ENCODE measurements at regions not wholly inside any gene's neighbourhood (a gene's known extent, or its start where the extent isn't known, plus 50 kb on each side); places are given as distances from the start of the nearest gene placed in this dataset.

DNA sequence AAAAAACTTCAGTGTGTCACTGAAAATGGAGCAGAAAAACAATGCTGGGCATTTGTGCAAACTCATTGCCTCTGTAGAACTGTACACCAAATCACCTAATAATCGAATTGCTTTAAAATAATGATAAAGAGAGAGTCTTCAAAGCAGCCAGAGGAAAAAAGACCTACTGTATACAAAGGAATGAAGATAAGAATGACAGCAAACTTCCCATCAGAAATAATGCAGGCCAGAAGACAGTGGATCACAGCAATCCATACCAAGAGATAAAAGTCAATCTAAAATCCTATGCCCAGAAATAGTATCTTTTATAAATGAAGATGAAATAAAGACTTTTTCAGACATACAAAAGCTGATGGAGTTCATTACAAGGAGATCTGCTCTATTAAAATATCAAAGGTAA lies 134.7 kb upstream of the VEPH1 start:
- TF ChIP-seq EP300 (IDR thresholded peaks at IDR 0.05; ENCODE audit: borderline replicate concordance) = no peak
- TF ChIP-seq, protein P1, sequence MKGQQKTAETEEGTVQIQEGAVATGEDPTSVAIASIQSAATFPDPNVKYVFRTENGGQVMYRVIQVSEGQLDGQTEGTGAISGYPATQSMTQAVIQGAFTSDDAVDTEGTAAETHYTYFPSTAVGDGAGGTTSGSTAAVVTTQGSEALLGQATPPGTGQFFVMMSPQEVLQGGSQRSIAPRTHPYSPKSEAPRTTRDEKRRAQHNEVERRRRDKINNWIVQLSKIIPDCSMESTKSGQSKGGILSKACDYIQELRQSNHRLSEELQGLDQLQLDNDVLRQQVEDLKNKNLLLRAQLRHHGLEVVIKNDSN (IDR thresholded peaks at IDR 0.05) = no peak
- TF ChIP-seq CREB1 (IDR thresholded peaks at IDR 0.05; ENCODE audit: low read depth) = no peak
- no peak for TF ChIP-seq TEAD4 (IDR thresholded peaks at IDR 0.05)
- TF ChIP-seq, protein P2, sequence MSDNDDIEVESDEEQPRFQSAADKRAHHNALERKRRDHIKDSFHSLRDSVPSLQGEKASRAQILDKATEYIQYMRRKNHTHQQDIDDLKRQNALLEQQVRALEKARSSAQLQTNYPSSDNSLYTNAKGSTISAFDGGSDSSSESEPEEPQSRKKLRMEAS (IDR thresholded peaks at IDR 0.05) = no peak
- no peak for TF ChIP-seq NFIC (IDR thresholded peaks at IDR 0.05)
- TF ChIP-seq TAF1 (IDR thresholded peaks at IDR 0.05; ENCODE audit: low read depth) = no peak
- TF ChIP-seq TCF12 (IDR thresholded peaks at IDR 0.05; ENCODE audit: low read depth) = no peak
- no peak for TF ChIP-seq CEBPB (IDR thresholded peaks at IDR 0.05)
- TF ChIP-seq RAD21 (IDR thresholded peaks at IDR 0.05; ENCODE audit: low read depth) = no peak
- TF ChIP-seq EGR1 (IDR thresholded peaks at IDR 0.05) = no peak
- TF ChIP-seq ZBTB7A (IDR thresholded peaks at IDR 0.05; ENCODE audit: low read depth) = no peak
- TF ChIP-seq, protein P3, sequence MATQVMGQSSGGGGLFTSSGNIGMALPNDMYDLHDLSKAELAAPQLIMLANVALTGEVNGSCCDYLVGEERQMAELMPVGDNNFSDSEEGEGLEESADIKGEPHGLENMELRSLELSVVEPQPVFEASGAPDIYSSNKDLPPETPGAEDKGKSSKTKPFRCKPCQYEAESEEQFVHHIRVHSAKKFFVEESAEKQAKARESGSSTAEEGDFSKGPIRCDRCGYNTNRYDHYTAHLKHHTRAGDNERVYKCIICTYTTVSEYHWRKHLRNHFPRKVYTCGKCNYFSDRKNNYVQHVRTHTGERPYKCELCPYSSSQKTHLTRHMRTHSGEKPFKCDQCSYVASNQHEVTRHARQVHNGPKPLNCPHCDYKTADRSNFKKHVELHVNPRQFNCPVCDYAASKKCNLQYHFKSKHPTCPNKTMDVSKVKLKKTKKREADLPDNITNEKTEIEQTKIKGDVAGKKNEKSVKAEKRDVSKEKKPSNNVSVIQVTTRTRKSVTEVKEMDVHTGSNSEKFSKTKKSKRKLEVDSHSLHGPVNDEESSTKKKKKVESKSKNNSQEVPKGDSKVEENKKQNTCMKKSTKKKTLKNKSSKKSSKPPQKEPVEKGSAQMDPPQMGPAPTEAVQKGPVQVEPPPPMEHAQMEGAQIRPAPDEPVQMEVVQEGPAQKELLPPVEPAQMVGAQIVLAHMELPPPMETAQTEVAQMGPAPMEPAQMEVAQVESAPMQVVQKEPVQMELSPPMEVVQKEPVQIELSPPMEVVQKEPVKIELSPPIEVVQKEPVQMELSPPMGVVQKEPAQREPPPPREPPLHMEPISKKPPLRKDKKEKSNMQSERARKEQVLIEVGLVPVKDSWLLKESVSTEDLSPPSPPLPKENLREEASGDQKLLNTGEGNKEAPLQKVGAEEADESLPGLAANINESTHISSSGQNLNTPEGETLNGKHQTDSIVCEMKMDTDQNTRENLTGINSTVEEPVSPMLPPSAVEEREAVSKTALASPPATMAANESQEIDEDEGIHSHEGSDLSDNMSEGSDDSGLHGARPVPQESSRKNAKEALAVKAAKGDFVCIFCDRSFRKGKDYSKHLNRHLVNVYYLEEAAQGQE (IDR thresholded peaks at IDR 0.05; ENCODE audit: low read depth) = no peak
- TF ChIP-seq YY1 (IDR thresholded peaks at IDR 0.05; ENCODE audit: low read depth) = no peak
- no peak for TF ChIP-seq FOXM1 (IDR thresholded peaks at IDR 0.05; ENCODE audit: borderline replicate concordance, low read depth)

DNA sequence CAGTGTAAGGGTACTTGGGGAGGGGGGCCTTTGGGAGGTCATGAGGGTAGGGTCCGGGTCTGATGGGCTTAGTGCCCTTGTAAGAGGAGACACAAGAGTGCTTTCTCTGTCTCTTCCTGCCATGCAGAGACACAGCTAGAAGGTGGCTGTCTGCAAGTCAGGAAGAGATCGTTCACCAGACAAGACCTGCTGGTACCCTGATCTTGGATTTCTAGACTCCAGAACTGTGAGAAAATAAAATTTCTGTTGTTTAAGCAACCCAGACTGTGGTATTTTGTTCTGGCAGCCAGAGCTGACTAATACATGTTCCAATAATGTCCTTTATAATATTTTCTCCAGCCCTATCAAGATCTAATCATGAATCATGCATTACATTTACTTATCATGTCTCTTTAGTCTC lies 130.0 kb upstream of the VEPH1 start:
- TF ChIP-seq EGR1 (IDR thresholded peaks at IDR 0.05) = no peak
- TF ChIP-seq NFIC (IDR thresholded peaks at IDR 0.05) = no peak

DNA sequence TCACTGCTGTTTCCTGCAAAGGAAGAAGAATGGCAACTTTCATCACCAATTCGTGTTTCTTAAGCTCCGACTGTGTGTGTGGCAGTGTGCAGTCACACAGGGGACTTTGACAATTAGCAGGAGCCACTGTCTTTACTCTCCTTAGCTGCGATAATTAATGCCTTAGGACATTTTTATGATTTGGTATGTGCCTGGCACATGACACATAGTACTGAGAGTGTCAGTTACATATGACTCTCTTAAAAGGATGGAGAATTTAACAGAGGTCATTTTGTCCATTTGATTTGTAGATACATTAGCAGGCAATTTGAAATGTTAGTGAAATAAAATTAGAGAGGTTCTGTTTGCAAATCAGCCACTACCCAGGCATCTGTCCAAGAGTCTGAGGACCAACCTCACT lies 128.9 kb upstream of the VEPH1 start:
- TF ChIP-seq EP300 (IDR thresholded peaks at IDR 0.05; ENCODE audit: borderline replicate concordance) (no peak), CEBPB (IDR thresholded peaks at IDR 0.05) (no peak), TEAD4 (IDR thresholded peaks at IDR 0.05) (no peak)
- TF ChIP-seq, protein P2 (IDR thresholded peaks at IDR 0.05) = no peak

DNA sequence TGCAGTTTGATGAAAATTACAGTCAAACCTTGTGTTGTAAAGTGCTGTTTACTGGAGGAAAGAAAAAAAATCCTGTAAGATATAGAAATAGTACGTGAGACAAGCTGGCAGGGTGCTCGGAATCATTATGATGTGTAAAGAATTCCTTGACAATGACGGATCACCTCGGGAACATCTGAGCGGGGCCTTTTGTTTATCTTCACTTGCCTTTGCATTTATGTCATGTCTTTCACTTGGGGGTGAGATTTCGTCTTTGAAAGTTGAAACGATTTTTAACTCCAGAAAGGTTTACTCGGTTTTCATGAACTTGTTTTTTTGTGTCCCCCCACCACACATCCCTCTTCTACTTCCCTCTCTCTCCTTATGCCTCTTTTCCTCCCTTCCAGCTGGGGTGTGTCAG lies 128.3 kb upstream of the VEPH1 start:
- TF ChIP-seq, protein P3 (IDR thresholded peaks at IDR 0.05; ENCODE audit: low read depth) = no peak
- TF ChIP-seq RAD21 (IDR thresholded peaks at IDR 0.05; ENCODE audit: low read depth) (no peak), YY1 (IDR thresholded peaks at IDR 0.05; ENCODE audit: low read depth) (no peak), TCF12 (IDR thresholded peaks at IDR 0.05; ENCODE audit: low read depth) (no peak), EP300 (IDR thresholded peaks at IDR 0.05; ENCODE audit: borderline replicate concordance) (no peak), TEAD4 (IDR thresholded peaks at IDR 0.05) (no peak), CREB1 (IDR thresholded peaks at IDR 0.05; ENCODE audit: low read depth) (no peak), TAF1 (IDR thresholded peaks at IDR 0.05; ENCODE audit: low read depth) (no peak), NFIC (IDR thresholded peaks at IDR 0.05) (no peak), FOXM1 (IDR thresholded peaks at IDR 0.05; ENCODE audit: borderline replicate concordance, low read depth) (no peak), ZBTB7A (IDR thresholded peaks at IDR 0.05; ENCODE audit: low read depth) (no peak), EGR1 (IDR thresholded peaks at IDR 0.05) (no peak), CEBPB (IDR thresholded peaks at IDR 0.05) (no peak)
- TF ChIP-seq, protein P2 (IDR thresholded peaks at IDR 0.05) = no peak
- TF ChIP-seq, protein P1 (IDR thresholded peaks at IDR 0.05) = no peak

DNA sequence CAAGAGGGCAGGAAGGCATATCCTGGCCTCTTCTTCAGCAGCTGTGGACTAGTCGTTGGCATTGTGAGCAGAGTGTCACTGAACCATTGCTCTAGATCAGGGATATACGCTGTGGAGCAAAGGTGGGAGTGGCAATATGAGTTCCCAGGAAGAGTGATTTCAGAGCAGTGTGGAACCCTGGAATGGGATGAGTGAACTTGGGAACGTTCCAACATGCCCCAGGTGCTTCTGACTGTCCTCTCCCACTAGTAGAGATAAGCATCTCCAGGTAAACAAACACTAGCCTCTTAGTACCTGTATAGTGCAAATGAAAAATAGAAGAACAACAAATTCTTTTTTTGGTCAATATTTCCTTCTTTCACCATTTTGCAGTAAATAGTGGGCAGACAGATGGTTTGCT lies 123.6 kb upstream of the VEPH1 start:
- no peak for TF ChIP-seq RAD21 (IDR thresholded peaks at IDR 0.05; ENCODE audit: low read depth)
- no peak for TF ChIP-seq CEBPB (IDR thresholded peaks at IDR 0.05)
- TF ChIP-seq NFIC (IDR thresholded peaks at IDR 0.05) = no peak

DNA sequence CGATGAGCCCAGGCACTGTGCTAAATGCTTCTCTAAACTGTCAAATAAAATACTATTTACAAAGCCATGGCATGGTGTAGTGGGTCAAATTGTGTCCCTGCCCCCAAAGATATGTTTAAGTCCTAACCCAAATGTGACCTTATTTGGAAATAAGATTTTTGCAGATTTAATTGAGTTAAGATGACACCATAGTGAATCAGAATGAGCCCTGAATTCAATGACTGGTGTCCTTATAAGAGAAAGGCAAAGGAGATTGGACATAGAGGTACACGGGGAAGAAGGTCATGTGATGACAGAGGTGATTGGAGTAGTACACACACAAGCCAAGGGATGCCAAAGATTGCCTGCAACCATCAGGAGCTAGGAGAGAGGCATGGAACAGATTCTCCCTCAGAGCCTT lies 121.6 kb upstream of the VEPH1 start:
- TF ChIP-seq TCF12 (IDR thresholded peaks at IDR 0.05; ENCODE audit: low read depth) = no peak
- TF ChIP-seq, protein P3 (IDR thresholded peaks at IDR 0.05; ENCODE audit: low read depth) = no peak
- TF ChIP-seq FOXM1 (IDR thresholded peaks at IDR 0.05; ENCODE audit: borderline replicate concordance, low read depth) = no peak
- TF ChIP-seq ZBTB7A (IDR thresholded peaks at IDR 0.05; ENCODE audit: low read depth) = no peak
- no peak for TF ChIP-seq TEAD4 (IDR thresholded peaks at IDR 0.05)
- no peak for TF ChIP-seq CEBPB (IDR thresholded peaks at IDR 0.05)
